SKM-1 (cell line): ENCODE measurements at regions not wholly inside any gene's neighbourhood (a gene's known extent, or its start where the extent isn't known, plus 50 kb on each side); places are given as distances from the start of the nearest gene placed in this dataset.

Source experiments
- DNase-seq: peaks from one replicate; lab custom pipeline; 2025; ENCODE audit not compliant: unreplicated experiment; lab: John Stamatoyannopoulos, UW

DNA sequence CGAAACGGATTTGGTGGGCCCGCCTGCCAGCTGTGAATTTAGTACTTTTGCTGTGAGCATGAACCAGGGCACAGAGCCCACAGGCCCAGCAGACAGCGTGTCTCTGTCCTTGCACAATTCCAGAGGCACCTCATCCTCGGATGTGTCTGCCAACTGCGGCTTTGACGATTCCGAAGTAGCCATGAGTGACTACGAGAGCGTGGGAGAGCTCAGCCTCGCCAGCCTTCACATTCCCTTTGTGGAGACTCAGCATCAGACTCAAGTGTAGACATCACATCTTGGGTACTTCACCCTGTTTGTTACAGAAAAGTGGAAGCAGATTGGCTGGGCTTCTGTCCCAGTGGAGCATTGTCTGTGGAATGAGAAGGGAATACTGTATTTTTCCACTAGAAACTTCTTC is 78.6 kb upstream of the MTNR1B start:
- no peak for DNase-seq

DNA sequence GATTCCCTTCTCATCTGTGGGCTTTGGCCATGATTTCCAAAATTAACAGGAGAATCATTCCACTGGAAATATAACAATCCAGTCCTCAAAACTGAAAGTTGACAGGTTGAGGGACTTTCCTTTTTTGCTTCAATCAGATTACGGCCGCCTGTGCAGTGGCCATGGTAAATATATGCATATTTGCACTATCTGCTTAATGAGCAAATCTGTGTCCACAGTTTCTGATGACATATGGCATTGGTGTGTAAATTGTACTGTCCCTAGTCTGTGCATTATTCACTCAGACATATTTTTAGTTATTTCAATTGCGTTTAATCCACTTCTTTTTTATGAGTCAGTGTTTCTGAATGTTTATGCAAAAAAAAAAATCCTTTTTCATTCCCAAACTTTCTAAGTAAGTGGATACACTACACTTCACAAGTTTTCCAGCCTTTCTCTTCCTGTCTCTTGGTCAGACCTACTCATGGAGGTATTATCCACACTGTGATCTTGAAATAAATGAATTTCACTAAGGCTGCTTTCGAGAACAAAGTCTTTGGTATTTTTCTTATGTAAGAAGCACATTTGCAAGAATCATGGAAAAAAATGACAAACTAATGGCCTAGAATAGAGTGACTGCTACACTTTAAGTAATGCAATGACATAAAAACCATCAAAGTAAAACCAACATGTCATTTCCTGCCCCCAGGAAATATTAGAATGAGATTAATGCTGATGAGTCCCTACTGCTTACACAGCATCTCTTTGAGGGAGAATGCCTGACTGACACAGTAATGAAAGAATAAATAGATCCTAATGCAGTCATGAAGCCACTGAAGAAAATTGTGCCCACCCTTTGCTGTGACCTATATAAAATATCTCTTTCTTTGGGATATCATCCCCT is 76.4 kb upstream of the MTNR1B start:
- DNase-seq = no peak

DNA sequence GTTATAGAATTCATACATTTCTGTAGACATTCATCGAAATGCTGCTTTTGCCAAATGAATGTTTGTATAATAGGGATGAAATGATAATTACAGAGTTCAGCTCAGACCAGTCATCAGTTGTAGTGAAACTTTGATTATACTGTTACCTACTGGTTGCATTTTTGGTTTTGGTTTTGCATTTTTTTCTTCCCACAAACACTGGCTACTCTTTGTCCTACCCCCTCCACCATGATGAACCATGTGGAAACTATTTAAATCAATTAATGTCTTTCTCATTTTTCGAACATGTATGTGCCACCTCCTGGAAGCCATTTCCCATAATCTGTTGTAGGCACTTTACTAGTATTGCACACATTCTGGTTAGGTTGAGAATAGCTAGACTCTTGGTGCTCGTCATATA is 75.3 kb upstream of the MTNR1B start:
- no peak for DNase-seq

DNA sequence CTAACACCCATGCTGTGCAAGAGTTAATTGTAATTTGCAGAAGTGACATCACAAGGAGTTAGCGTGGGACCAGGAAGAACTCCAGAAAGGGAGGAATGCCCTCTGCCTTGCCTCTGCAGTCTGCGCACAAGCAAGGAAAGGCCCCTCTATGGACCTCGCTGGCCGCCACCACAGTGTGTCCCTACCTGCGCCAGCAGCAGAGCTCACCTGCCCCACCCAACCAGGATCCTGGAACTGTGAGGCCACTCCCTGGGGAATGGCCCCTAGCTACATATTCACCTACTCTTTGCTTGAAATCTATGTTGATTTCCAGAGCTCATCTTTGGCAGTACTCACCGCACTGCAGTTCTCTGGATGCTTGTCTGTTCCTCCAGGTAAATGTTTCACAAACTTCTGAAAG is 72.0 kb upstream of the MTNR1B start:
- no peak for DNase-seq

DNA sequence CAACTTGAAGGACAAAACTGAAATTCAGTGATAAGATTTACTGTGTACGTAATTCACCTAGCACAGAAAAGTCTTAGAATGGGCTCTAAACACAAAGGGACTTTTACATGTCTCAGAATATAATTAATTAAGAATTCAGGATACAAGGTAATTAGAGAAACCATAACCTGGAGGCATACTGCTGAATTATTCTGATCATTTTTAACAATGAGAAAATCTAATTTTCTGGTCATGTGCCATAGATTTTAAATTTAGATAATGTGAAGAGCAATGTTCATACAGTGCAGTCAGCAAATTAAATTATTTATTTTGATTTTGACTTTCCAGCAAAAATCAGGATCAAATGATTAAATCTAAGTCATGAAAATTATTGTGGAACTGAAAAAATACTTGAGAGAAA is 67.0 kb upstream of the MTNR1B start:
- no peak for DNase-seq

DNA sequence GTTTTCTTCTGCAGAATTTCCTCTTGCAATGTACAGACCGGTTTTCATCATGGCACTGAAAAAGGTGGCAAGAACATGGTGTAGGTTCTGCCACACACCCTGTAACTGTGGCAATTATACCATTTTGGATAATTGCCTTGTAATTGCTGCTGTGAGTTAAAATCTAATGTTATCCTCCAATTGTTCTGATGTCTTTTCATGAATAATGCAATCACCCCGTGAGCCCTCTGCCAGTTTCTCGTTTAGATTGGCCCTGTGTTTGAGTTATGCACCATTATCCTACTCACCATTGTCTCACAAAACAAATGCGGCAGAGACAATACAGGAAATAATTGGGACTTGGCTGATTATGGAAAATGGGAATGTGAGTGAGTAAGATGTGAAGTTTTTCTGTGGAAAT is 61.8 kb upstream of the MTNR1B start:
- no peak for DNase-seq

DNA sequence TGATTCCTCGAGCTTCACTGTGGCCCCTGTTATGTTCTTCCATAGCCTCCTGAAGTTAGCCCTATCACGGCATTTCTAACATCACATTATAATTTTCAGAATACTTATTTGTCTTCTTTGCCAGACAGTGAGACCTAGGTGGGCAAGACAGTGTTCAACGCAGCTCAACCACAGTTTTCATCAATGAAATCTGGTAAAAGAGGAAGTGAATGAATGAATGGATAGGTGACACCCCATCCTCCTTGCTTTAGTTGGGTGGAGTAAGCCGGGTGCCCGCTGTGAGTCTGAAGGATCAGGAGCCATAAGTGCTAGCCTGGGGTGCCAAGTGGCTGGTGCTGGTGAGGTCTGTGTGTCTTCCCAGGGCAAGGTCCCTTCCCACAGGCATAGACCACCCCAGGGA is 60.2 kb upstream of the MTNR1B start:
- DNase-seq = no peak

DNA sequence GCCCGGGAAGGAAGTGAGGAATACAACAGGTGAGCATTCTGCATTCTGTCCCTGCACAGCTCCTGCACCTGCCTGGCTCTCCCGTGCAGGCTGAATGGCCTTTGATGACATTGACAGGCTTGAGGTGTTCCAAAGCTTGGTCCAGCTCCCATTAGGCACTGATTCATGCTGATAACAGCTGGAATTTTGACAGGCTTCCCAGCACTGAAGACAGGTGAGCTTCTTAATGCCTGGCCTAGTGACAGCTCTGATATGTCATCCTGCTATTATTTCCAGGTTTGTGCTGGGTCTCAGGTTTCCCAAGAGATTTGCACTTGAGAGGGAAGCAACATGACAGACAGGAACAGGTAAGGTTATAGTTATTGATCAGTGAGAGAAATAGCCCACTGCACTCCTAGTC is 58.0 kb upstream of the MTNR1B start:
- DNase-seq = no peak

DNA sequence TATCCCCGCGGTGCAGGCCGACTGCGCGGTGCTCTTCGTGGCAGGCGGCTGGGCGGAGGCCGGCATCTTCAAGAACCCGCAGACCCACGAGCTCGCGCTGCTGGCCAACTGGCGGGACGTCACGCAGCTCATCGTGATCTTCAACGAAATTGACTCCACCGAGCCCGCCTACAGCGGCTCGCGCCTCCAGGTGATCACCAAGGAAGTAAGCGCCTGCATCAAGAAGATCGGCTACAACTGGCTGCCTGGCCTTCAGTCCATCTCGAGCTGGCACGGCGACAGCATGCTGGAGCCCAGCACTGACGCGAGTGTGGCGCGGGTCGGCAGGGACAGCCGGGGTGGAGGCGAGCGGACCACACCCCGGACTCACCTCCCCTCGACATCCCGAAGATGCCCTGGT is 53.9 kb upstream of the MTNR1B start:
- no peak for DNase-seq

DNA sequence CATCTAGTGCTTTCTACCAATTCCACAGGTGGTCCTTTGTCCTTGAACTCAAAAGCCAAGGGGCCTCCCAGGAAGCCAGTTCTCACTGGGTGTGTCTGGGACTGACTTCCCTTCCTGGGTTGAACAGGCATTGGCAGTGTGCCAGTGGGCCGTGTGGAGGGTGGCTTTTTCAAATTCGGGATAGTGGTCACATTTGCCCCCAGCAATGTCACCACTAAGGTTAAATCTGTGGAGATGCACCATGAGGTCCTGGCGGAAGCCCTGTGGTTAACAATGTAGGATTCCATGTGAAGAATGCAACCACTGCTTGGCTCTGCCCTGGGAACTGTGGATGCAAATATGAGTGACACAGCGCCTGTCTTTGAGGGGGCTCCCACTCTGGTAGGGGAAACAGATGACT is 53.2 kb upstream of the MTNR1B start:
- DNase-seq = no peak

DNA sequence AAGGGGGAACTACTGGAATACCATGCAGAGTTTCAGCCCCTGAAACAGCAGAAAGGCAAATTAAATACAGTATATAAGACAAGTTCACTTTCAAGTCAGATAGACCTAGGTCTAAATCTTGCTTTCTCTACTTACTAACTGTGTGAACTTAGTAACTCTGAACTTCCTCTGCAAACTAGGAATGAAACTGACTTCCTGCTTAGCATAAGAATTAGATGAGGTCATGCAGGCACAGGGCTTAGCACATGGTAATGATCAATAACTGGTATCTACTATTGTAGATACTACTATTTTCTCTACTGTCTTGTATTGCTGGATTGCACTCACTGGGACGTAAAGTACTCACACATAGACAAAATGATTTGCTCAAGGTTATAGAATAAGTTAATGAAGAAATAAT is 51.5 kb upstream of the MTNR1B start:
- DNase-seq = no peak

DNA sequence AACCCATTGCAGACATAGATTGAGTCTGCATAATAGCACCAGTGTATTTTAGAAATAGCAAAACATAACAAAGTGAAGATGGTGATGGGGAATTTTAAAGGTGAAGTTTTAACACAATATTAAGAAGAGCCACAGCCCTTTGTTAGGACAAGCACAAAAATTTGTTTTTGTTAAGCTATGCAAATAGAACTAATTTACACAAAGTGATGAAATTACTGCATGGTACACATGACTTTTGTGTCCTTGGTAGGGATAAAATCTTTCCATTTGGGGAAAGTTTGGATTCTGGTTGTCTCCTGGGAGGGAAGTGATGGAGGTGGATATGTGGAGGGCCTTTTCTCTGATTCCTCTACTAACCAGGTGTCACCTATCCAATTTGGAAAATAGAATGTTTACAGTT is 50.4 kb upstream of the MTNR1B start:
- no peak for DNase-seq
